NCI-H526 treated with DMSO at 0.1 percent for 48 hours (cell line): ENCODE measurements at regions not wholly inside any gene's neighbourhood (a gene's known extent, or its start where the extent isn't known, plus 50 kb on each side); places are given as distances from the start of the nearest gene placed in this dataset.

Source experiments
- DNase-seq: peaks from one replicate; lab custom pipeline; 2025; lab: John Stamatoyannopoulos, UW

DNA sequence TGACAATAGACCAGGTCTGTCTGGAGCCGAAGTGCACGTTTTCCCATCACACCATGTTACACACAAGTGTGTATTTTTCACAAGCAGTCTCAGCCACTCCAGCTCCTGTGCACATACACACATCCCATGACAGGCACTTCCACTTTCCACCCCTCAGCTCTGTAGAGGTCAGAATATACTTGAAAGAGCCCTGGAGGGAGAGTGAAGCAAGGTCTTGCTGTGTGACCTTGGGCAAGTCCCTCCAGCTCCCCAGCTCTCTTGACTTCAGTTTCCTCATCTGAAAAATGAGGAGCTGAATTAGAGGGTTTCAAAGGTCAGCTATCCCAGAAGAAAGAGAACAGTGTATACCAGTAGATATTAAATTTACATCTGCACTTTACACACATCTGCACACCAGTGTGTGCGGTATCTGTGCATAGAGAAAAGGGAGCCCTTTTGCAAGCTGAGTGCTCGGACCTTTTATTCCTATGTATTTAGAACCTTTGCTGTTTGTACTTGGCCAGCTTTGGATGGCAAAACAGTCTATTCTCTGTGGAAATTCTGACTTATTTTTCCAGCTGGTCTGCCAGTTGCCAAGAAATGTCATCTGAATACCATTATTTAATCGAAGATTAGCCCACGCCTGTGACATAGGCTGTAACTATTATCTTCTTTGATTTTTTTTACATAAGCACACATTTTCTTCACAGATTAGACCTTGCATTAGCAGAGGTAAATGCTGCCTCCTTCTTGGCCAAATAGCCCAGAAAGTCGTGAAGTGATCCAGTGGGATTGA, 528.0 kb downstream of the BNC2 start:
- DNase-seq = no peak

DNA sequence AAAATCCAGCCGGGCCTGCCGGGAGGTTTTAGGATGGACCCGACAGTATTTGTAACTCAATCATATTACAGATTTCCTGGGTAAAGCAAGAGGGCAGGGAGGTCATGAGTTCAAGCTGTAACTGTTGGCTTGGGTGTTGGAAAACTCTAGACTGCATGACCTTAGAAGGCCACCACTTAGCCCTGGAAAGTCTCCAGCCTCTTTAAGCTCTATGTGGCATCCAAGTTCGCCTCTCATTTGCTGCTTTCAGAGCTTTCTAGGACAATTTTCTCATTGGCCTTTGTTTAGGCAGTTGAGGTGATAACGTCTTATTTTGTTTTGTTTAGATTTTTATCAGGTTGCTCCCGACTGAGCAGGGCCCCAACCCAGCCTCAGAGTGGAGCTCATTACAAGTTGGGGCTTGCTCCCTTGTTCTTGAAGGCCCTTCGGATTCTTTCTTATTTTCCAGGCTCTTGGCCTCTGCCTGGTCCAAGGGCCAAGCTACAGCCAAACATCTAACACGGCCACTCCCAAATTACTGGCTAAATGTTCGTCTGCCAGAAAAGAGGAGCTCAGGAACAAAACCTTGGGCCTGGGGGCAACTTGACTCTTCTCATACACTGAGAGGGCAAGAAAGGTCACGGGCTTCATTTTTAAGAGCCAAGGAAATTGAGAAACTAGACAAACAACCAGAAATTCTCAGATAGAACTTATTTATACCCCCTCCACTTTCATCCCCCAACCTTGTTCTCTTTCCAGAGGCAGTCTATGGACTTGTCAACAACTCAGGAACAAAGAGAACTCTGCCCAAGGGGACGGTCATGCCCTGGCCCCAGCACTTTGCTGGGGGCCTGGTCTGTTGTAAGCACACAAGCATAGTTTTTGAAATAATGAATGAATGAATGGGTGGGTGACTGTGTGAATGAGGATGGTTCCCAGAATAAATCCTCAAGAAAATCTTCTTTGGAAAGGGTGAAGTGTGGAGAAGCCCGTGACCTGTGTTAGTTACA, 526.9 kb downstream of the BNC2 start:
- DNase-seq = no peak

DNA sequence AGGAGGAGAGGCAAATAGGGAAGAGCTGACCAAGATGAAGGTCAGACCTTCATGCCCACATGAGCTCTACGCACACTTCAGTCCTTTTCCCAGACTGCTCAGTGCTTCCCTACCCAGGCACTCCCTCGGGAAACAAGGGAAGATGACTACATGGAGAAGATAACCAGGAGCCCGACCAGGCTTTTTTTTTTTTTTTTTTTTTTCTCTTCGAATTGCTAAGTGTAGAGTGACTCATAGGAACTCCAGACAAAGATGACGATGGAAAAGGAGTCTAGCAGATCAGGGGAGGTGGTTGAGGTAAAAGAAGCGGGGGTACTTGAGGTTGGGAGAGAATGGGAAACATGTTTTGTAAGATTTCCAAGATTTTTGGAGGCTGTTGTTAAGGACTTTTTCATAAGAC, 526.1 kb downstream of the BNC2 start:
- no peak for DNase-seq

DNA sequence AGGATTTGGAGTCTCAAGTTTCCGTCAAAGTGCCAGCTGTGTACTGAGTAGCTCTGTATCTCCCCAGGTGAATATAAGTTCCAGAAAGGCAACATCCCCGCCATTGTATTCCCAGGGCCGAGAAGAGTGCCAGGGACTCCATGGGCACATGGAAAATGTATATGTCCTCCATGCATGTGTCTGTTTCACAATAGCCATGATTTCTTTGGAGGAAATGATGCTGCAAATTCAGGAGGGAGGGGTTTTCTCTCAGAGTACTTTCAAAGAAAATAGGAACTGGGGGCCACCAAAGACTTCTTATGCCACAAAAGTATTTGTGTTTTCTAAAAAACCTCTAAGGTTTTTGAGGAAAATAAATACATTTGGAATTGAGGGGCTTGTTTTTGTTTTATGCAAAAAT, 524.6 kb downstream of the BNC2 start:
- DNase-seq = no peak

GRCh38 chr9:16347886-16348285, 522.6 kb downstream of the BNC2 start:
- no peak for DNase-seq

DNA sequence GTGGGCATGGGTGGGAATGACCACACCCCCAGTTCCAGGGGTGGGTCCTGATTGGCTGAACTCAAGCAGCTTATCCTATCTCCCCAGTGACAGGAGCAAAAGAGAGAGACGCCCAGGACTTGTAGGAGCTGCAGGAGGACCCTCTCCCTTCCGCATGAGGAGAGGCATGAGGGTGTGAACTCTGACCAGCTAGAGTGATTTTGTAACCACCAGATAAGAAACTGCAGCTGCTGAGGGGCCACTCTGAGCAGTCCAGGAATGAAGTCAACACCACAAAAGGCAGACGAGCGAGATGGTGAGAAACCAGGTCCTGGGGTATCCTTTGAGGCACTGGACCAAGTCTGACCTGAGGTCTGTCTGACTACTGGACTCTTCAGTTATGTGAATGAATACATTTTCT, 521.9 kb downstream of the BNC2 start:
- no peak for DNase-seq

GRCh38 chr9:16352251-16352650, 518.2 kb downstream of the BNC2 start:
- DNase-seq = no peak

DNA sequence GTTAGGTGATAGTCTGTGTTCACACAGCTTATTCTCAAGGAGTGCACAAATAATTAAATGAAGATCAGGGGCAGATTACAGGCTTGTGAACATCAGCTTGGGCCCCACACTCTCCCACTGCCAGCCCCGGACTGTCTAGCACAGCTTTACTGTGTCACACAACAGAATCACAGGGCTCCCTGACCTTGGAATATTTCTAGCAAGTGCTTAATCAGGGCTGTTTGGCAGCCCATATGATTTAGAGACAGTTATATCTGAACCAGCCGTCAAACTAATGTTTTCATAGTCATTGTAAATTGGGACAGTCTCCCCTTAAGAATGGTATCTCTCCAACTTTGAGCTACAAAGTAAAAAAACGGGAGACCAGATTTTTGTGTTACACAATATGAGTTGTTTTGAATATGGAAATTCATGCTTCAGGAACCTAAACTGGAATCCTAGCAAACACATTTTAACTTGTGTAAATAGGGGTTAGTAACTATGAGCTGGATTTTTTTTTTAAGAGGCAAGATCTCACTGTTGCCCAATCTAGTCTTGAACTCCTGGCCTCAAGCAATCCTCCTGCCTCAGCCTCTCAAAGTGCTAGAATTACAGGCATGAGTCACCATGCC, 517.6 kb downstream of the BNC2 start:
- peak; percentile 32 for DNase-seq

DNA sequence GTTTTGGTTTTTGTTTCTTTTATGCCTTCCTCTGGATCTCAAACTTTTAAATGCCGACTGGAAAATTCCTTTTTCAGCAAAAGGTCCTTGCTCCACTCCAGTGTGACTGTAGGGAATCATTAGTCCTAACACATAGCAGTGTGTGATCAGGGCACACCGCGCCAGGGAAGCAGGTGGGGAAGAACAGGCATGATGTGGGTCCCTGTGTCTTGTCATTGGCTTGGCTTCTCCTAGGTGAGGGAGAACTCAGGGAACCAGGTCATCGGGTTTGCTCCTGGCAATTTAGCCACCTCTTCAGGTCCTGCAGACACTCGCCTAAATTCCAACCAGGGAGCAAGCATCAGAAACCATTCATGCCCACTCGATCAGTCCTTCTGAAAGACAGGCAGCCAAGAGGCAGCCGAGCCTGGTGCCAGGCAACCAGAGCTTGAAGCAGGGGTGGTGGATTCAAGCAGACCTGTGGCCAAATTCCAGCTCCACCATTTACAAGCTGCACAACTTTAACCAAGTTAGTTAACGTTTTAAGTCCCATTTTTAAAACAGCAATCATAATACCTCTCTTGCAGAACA, 514.2 kb downstream of the BNC2 start:
- DNase-seq = no peak

DNA sequence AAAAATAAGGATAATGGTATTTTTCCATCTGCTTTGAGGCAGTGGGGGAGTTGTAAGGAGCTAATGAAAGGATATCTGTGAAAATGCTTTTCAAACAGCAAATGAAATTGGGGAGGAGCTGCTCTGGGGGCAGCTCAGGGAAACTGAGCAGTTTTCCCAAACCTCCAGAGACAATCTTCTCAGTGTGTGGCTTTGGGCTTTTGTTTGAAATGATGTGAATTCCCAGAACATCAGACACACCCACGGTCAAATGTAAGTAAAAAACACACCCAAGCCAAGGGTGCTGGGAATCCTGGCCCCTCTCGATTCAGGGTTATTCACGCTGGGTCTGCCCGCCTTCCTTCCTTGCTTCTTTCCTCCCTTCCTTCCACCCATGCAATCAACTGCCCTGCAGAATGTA, 512.6 kb downstream of the BNC2 start:
- DNase-seq = no peak

- no peak for DNase-seq
These were observed 511.7 kb downstream of the BNC2 start for GRCh38 chr9:16358751-16359150.
